Globus pallidus (tissue), 1 donor: ENCODE measurements at regions not wholly inside any gene's neighbourhood (a gene's known extent, or its start where the extent isn't known, plus 50 kb on each side); places are given as distances from the start of the nearest gene placed in this dataset.

Experiments
- DNase-seq: peaks from one replicate; pipeline ENCODE4 v3.0.0-alpha.2; 2015; ENCODE audit warnings: low spot score

- no peak for DNase-seq
Measured at GRCh38 chr10:70939441-70940003, 51.2 kb upstream of the PCBD1 start.

GRCh38 chr10:70940834-70941568 is 52.6 kb upstream of the PCBD1 start:
- no peak for DNase-seq

GRCh38 chr10:70942125-70942524 is 53.8 kb upstream of the PCBD1 start:
- DNase-seq, result no peak

GRCh38 chr10:70942725-70943124 is 54.4 kb upstream of the PCBD1 start:
- DNase-seq, result no peak

GRCh38 chr10:70943249-70943648 is 54.9 kb upstream of the PCBD1 start:
- DNase-seq, result no peak

- no peak for DNase-seq
Measured at GRCh38 chr10:70943841-70944466, 55.6 kb upstream of the PCBD1 start.

GRCh38 chr10:70950037-70950436 is 61.7 kb upstream of the PCBD1 start:
- DNase-seq, result no peak

GRCh38 chr10:70950801-70951200 is 62.4 kb upstream of the PCBD1 start:
- no peak for DNase-seq

GRCh38 chr10:70952401-70952800 is 64.0 kb upstream of the PCBD1 start:
- no peak for DNase-seq

GRCh38 chr10:70952921-70953320 is 64.6 kb upstream of the PCBD1 start:
- DNase-seq, result no peak

GRCh38 chr10:70954381-70955176 is 66.2 kb upstream of the PCBD1 start:
- DNase-seq, result no peak

- DNase-seq, result no peak
Measured at GRCh38 chr10:70956029-70956759, 67.8 kb upstream of the PCBD1 start.

GRCh38 chr10:70958396-70958795 is 70.0 kb upstream of the PCBD1 start:
- no peak for DNase-seq

- DNase-seq, result no peak
Measured at GRCh38 chr10:70960316-70960715, 72.0 kb upstream of the PCBD1 start.

GRCh38 chr10:70960783-70961570 is 72.6 kb upstream of the PCBD1 start:
- DNase-seq, result no peak

GRCh38 chr10:70962686-70963085 is 74.3 kb upstream of the PCBD1 start:
- DNase-seq, result no peak

- DNase-seq, result no peak
Measured at GRCh38 chr10:70963271-70963670, 74.9 kb upstream of the PCBD1 start.

GRCh38 chr10:70964245-70964644 is 75.9 kb upstream of the PCBD1 start:
- no peak for DNase-seq

- DNase-seq, result no peak
Measured at GRCh38 chr10:70964881-70965280, 76.5 kb upstream of the PCBD1 start.

- DNase-seq, result no peak
Measured at GRCh38 chr10:70965566-70965965, 77.2 kb upstream of the PCBD1 start.
